Hematopoietic multipotent progenitor cell treated with erythropoietin and hydrocortisone succinate and interleukin-3 and kit ligand, for 15 days (in vitro differentiated cells): ENCODE measurements at regions not wholly inside any gene's neighbourhood (a gene's known extent, or its start where the extent isn't known, plus 50 kb on each side); places are given as distances from the start of the nearest gene placed in this dataset.
"Not testable (repeated sequence)": the region's sequence is repeated elsewhere in the genome, so short reads cannot be mapped to it uniquely, and the experiment has no call there.

ENCODE experiments used
- DNase-seq: peaks from one replicate; pipeline ENCODE4 v3.0.0-alpha.2; 2015; ENCODE audit warnings: low spot score

DNA sequence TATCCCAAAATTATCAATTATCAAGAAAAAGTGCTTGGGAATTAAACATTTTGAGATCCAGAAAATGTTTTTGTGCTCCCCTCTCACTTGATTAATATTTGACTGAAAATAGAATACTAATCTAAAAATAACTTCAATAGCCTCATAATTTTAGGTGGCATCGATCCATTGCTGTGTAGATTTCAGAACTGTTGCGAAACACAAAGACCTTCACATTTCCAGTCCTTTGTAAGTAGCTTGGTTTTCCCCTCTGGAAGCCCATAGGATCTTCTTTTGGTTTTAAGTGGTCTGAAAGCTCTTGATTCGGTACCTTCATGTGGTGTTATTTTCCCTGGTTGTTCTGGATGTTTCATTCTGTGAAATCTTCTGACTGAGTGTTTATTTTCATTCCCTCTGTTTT lies 176.5 kb downstream of the NUFIP1 start:
- no peak for DNase-seq

DNA sequence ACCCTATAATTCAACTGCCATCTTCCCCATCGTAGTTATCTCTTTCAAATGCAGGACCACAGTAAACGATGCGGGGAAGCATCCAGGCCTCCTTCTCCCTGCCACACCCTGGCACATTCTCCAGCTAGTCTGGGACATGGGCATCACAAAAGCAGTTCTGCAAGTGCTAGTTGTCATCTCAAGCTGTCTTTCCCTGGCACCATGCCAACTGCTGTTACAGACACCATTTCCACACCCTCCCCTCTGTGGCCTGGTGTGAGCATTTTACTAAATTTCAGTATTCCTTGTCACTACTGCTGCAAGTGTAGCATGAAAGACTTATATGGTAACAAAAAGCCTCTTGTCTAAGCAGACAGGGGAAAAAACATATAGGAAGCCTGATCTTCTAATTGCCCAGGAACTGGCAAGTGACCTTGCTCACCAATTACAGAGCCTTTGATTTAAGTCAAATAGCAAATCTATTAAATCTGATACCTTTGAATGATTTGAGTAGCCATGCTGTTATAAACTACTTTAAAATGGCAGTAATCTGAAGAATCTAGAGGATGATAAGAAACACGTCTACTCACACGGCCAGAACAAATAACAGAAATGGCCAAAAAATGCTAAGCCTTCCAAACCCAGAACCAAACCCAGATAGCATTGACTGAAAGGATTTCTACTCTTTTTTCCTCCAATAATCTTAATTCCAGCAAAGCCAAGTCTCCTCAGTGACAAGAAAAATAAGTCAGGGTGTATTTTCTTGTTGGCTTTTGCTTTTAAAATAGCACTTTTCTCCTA lies 179.0 kb downstream of the NUFIP1 start:
- peak; percentile 39 for DNase-seq

DNA sequence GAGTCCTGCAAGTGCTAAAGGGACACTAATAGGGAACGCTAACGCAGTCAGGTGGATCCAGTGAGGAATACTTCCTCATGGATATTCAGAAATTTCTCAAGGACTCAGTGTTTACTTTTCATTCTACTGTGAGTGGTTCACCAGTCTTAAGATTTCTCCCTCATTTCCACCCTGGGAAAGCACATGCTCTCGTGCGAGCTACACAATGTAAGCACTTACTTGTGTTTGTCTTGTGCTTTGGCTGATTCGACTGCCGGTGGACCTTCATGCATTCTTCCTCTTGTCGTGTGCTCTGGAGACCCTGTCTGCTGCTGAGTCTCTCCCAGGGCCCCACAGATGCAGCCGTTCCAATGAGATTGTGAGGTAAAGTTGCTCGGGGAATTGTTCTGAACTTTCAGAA lies 180.1 kb downstream of the NUFIP1 start:
- DNase-seq = no peak

DNA sequence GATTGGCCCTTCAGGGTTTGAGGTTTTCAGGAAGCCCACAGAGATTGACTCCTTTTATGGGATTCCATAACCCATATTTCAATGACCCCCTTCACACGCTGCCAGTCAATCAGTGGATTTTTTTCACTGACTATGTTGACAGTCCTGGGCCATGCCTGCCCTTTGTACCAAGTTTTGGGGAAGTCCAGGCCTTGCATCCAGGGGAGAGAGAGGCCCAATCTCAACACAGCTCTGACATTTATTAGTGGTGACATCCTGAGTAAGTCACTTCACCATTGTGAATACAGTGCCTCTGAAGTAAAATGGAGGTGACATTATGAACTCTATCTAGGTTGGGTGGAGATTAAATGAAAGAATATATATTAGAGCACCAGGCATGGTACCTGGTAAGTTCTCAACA lies 181.1 kb downstream of the NUFIP1 start:
- no peak for DNase-seq

DNA sequence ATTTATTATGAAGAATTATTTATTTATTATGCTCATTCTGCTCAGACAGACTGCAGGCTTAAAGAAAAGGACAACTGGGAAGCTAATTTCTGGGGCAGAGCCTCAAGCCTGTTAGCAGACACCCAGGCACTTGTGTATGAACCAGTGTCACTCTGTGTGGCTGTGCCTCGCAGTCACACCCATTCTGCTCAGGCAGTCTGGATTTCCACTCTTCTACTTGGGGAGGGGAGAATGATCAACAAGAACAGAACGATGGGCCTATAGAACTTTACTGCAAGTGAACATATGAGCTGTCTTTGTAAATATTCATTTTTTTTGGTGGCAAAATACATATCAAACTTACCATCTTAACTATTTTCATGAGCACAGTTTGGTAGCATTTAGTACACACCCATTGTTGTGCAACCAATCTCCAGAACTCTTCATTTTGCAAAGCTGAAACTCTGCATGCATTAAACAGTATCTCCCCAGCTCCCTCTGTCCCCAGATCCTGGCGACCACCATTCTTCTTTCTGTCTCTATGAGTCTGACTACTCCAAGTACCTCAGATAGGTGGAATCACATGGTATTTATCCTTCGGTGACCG lies 181.7 kb downstream of the NUFIP1 start:
- DNase-seq = no peak

DNA sequence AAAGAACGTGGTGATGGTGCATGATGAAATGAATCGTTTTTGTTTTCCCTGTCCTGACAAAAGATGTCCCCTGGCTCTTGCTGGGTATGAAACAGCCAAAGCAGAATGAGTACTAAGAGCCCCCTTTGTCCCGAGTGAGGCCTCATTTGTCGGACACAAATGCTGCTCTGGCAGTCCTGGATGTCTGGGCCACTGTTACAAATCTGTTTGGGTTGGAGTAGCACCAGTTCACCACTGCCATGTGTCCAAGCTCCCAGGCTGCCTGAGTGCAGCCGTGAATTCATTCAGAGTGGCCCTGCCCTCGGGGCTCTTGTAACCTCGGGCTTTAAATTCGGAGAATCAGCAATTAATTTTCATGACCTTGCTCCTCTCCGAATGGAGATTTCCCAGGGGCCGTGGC lies 182.4 kb downstream of the NUFIP1 start:
- DNase-seq = no peak

DNA sequence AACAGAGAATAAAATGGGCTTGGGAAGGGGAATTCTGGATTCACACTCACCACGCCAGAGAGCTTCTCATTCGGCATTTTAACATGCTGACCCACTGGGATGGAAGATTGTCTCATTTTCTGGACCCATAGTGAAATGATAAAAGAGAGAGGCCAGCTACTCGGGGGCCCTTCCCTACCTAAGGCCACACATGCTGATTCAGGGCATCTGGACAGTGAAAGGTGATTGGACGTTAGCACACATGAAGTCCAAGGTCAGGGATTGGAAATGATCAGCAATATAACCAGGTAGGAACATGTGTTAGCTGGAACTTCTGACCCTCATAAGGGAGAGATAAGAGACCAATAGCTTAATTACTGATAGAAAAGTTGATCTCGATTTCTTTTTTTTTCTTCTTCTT lies 183.7 kb downstream of the NUFIP1 start:
- DNase-seq = no peak

DNA sequence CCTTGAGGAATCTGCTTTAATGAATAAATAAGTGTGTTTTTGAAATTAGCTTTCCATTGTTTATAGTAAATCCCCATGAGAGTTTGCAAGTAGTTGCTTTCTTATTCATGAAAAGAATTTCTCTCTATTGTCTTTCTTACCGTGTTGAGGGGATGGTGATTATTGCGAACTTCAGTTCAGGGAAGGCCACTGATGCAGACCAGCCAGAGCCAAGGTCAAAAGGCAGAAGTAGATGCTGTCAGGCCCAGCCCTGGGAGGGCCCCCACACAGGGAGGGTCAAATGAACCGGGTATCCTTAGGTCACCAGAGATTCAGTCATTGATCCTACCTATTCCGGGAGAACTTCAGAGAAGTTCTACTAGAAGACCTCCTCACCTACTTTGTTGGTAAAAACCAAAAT lies 185.9 kb downstream of the NUFIP1 start:
- DNase-seq = no peak

DNA sequence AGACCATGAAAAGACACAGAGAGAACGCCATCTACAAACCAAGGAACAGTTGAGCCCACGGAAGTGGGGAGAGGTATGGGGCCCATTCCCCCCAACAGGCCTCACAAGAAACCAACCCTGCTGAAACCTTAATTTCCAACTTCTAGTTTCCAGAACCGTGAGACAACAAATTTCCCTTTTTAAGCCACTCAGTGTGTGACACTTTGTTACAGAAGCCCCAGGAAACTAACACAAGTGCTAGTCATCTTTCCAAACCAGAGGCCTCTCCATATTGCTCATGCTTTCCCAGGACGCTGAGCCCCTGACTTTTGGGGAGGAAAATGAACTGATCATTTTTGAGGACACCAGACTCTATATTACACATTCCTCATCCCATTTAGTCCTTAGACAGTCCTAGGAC lies 186.8 kb downstream of the NUFIP1 start:
- no peak for DNase-seq

DNA sequence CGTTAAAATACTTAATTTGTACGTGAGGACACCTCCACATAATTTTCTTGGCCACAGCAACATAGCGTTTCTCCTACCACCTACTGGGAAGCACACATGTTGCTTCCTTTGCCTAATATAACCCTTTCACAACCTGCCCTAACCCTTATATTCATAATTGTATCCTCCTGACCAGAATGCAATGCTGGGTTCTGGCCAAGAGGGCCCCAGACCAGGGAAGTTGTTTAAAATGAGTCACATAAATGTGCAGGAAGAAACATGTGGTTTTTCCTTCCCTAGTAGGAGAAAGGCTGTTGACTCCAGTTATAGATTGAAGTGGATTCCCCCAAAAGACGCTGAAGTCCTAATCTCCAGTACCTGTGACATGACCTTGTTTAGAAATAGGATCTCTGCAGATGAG lies 187.3 kb downstream of the NUFIP1 start:
- no peak for DNase-seq

DNA sequence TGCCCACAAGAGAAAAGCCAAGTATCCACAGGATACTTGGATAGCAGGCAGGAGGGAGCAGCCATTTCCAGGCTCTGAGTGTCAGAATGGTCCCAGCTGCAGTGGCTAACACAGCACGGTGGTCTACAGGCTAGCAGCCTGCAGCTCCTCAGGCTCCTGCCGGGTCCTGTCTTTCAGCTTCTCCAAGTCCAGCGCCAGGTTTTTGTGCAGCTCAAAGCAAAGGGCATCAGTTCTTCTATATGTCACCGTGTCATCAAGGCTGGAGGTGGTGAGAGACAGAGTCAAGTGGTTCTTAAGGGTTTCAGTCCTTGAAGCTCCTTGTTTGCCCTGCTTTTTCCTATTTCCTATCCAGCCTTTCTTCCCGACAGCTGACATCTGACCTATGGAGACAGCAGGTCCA lies 188.6 kb downstream of the NUFIP1 start:
- no peak for DNase-seq

DNA sequence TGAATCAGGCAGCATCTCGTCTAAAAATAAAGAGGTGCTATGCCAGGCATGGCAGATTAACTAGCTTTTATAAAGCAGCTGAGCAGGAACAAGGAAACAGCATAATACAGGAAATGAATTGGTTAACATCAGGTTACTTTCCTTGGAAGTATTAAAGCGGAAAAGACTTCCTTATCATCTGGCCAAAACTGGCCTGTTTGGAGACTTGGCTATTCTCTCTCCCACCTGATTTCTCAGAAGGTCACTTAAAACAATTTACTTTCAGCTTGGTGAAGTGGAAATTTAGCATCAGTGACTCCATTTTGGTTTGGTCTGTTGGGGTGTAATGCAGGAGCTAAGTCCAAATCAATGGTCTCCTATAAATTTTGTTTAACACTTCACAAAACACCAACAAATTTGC lies 191.6 kb downstream of the NUFIP1 start:
- DNase-seq = no peak

DNA sequence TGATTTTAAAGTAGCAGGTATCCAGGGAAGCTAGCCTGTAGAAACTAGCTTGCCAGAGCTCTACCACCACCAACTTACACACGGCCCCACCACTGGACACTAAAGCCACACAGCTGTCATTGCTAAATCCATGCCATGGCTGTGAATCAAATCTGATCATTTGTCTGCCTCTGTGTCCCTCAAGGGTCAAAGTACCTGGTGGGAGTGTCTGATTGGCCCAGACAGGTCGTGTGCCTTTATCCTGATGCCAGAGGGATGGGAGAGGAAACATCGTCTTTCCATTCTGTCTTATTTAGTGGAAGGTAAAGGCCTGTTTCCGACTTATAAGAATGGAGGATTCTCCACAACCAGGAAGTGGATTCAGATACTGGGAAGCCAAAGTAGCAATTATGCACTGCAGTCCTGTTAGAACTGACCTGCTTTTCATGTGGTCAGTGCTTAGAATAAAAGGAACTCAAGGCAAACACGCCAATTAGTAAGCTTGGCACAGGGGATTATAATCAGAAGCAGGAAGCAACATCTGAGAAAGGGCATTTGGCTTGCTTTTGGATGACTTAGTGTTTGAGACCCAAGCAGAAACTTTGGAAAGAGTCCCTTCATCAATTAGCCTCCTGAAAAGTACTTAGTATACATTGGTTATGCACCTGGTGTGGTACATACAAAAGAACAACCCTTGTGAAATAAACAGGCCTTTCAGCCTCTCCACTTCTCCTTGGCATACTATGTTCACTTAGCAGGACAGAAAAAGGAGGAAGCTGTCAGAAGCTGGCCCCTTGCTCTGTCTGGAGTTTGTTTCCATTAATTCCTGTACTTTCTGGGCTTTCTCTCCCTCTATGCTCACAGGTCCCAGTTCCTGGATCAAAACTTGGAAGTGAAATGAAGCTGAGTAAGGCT lies 192.4 kb downstream of the NUFIP1 start:
- DNase-seq = no peak

DNA sequence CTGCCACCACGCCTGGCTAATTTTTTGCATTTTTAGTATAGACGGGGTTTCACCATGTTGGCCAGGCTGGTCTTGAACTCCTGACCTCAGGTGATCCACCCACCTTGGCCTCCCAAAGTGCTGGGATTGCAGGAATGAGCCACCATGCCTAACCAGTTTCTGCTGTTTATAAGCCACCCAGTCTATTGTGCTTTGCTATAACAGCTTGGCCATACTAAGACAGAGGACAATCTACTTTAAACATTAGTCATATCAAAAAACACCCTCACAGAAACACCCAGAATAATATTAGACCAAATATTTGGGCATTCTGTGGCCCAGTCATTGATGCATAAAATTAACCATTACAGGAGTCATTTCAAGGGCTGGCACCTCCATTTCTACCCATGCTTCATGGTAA lies 193.2 kb downstream of the NUFIP1 start:
- not testable (repeated sequence) for DNase-seq

DNA sequence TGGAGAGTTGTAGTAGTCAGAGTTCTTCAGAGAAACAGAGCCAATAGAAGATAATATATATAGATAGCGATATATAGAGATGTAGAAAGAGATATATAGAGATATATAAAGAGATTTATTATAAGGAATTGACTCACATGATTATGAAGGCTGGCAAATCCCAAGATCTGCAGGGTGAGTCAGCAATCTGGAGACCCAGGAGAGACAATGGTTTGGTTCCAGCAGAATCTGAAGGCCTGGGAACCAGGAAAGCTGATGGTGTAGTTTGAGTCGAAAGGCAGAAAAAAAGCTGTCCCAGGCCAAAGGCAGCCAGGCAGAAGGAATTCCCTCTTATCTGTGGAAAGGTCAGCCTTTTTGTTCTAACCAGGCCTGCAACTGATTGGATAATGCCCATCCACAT lies 194.1 kb downstream of the NUFIP1 start:
- no peak for DNase-seq

DNA sequence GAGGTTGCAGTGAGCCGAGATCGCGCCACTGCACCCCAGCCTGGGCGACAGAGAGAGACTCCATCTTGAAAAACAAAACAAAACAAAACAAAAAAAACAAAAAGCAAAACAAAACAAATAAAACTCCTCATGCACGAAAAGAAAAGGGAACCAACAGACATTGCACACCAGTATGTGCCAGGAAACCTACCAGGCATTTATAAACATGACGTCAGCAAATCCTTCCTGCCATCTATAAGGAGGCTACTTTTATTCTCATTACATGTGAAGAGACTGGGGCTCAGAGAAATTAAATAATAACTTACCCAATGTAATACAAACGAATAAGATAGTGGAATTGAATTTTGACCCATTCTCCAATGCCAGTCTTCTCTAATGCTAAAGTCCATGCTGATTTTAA lies 197.2 kb downstream of the NUFIP1 start:
- no peak for DNase-seq

DNA sequence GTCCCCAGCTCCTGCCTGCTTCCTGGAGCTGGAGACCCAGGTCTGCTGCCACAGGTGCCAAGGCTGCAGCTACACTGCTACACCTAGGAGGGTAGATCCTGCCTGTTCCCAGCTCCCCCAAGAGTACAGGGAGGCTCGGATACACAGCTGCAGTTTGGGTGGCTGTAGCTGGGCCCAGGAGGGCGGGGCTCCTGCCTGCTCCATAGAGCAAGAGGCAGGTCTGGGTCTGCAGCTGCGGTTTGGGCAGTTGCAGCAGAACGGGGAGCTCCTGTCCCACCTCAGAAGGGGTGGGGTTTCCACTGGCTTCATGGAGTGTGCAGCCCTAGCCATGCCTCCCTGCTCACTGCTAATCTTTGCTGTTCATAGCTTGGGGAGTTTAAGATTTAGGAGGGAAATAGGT lies 199.0 kb downstream of the NUFIP1 start:
- DNase-seq = no peak

DNA sequence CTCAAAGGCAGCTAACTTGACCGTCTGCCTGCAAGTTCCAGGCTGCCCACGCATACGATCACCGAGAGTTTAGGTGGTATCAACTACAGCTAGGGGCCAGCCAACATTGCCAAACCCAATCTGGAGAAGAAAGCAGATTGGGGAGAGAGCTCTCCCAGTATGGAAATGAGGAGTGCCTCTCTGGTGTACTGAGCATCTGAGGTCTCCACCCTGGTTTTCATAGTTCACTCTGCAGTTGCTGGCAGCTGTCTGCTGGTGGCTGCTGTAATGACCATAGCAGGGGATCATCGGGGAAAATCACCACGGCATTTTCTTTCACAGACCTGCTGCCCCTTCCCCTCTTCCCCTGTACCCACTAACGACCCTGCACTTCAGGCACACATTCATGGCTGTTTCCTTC lies 201.7 kb downstream of the NUFIP1 start:
- no peak for DNase-seq

DNA sequence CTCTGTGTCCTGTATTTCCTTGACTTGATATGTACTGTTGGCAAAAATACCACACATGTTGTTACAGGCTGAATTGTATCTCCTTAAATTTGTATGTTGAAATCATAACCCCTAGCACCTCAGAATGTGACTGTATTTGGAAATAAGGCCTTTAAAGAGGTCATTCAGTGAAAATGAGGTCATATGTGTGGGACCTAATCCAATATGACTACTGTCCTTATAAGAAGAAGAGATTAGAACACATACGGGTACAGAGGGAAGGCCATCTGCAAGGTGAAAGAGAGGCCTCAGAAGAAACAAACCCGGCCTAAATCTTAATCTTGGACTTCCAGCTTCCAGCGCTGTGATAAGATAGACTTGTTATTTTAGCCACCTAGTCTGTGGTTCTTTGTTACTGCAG lies 202.5 kb downstream of the NUFIP1 start:
- DNase-seq = no peak

DNA sequence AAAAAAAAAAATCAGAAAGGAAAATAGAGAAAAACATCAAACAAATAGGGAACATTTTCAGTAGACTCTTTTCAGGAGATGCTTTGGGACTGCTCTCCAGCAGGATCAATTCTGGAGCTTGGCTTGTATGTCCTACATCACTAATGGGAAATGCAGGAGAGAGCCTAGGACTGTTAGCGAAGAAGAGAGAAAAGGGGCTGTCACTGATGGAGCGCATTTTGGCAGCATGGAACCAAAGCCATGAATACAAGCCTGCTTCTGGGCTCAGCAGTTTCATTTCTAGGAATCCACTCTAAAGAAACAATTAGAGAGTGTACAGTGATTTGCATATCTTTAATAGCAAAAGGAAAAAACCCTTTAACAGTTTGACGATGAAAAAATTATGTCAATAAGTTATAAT lies 203.9 kb downstream of the NUFIP1 start:
- no peak for DNase-seq

DNA sequence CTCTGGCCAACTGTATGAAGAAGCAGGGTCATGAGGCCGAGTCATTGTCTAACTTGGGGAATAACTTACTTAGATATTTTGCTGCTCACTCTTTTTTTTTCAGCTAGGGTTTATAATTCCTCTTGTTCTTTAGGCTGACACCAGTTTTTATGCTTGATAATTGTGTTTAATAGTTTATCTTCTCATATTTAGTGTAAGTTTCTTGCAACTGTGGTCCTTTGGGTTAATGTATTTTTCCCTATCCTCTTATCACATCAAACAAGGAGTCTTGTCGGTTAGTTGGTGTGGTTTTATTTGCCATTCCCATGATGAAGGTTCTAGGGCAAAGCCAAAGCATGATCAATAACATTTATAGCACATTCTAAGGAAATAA lies 204.6 kb downstream of the NUFIP1 start:
- DNase-seq = no peak

DNA sequence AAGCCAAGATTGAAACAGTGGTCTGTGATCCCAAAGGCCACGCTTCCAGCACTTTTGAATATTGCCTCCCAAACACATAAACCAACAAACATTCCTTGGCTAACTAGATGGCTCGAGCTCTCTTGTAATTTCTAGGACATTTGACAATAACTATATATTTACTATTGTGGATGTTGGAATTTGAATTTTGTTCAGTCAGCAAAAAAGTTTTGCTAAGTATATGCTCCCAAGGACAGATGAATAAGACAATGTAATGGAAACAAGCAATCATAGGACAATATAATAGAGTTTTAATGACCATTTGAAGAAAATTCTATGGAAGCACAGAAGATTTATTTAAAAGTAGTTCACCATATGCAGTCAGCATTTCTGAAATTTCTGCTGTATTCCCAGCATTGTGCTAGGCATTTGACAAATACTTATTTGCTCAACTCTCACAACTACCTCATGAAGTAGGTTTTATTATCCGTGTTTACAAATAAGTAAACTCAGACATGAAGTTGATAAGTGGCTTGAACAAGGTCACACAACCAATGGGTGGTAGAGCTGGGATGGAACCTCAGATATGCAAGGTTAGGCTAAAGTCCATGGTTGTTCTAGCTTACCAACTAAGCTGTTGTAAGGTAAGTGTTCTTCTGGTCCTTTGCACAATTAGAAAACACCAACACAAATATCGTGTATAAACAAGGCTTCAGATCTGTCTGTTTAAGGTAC lies 205.1 kb downstream of the NUFIP1 start:
- no peak for DNase-seq
